ENCODE measurements at regions not wholly inside any gene's neighbourhood (a gene's known extent, or its start where the extent isn't known, plus 50 kb on each side); places are given as distances from the start of the nearest gene placed in this dataset.
"Not testable (repeated sequence)": the region's sequence is repeated elsewhere in the genome, so short reads cannot be mapped to it uniquely, and the experiment has no call there.

DNA sequence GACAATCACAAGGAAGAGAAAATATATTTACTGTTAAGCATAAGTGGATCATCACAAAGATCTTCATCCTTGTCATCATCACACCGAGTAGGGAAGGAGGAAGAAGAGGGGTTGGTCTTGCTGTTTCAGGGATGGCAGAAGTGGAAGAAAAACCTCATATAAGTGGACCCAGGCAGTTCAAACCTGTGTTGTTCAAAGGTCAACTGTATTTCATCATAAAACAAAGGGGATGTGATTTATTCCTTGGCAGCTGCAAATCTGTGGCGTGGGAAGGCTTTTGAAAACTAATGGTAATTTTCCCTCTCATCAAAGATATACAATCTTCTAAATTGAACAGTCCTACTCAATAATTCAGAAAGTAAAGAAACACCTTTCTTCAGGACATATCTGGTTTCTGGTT lies 129.9 kb upstream of the ABI3BP start:
- H3K36me3 ChIP-seq (ENCODE audit: control insufficient read depth in 3 of 3, insufficient read depth in 3 of 3, low read length in 3 of 3) = no peaks in the 10 kb centered on the region
- no peak overlapping the region for H3K27ac ChIP-seq (ENCODE audit: low read depth, low read length)
- H3K9me3 ChIP-seq (ENCODE audit: control insufficient read depth in 3 of 3, low read length in 3 of 3) = no peaks in the 10 kb centered on the region

DNA sequence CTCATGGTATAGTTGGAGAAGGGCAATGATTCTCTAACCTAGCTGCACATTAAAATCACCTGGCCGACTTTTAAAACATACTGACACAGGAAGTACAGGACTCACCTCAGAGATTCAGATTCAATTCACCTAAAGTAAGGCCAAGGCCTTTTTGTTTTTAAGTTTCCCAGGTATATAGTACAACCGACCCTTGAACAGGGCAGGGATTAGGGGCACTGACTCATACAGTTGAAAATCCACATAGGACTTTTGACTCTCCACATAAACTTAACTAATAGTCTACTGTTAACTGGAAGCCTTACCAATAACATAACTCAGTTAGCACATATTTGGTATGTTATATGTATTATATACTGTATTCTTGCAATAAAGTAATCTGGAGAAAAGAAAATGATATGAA lies 129.5 kb upstream of the ABI3BP start:
- H3K36me3 ChIP-seq (ENCODE audit: control insufficient read depth in 3 of 3, insufficient read depth in 3 of 3, low read length in 3 of 3) = no peaks in the 10 kb centered on the region
- H3K4me1 ChIP-seq (ENCODE audit: control insufficient read depth in 3 of 3, insufficient read depth in 3 of 3, low read length in 3 of 3) = no peaks in the 10 kb centered on the region
- H3K4me3 ChIP-seq (ENCODE audit: low read length in 3 of 3) = no peak overlapping the region
- H3K27me3 ChIP-seq (ENCODE audit: control insufficient read depth in 3 of 3, insufficient read depth in 3 of 3, low read length in 3 of 3) = no peaks in the 10 kb centered on the region
- no peak overlapping the region for H3K27ac ChIP-seq (ENCODE audit: low read depth, low read length)
- no peaks in the 10 kb centered on the region for H3K9me3 ChIP-seq (ENCODE audit: control insufficient read depth in 3 of 3, low read length in 3 of 3)
- no peak overlapping the region for H3K9ac ChIP-seq (ENCODE audit: low read depth in 1 of 3, low read length in 3 of 3)

More for the DNA sequence above, 129.9 kb upstream of the ABI3BP start:
- Histone ChIP-seq H3K4me3 (ENCODE audit: low read length in 3 of 3) (no peak overlapping the region), H3K9ac (ENCODE audit: low read depth in 1 of 3, low read length in 3 of 3) (no peak overlapping the region), H3K4me1 (ENCODE audit: control insufficient read depth in 3 of 3, insufficient read depth in 3 of 3, low read length in 3 of 3) (no peaks in the 10 kb centered on the region), H3K27me3 (ENCODE audit: control insufficient read depth in 3 of 3, insufficient read depth in 3 of 3, low read length in 3 of 3) (no peaks in the 10 kb centered on the region)

DNA sequence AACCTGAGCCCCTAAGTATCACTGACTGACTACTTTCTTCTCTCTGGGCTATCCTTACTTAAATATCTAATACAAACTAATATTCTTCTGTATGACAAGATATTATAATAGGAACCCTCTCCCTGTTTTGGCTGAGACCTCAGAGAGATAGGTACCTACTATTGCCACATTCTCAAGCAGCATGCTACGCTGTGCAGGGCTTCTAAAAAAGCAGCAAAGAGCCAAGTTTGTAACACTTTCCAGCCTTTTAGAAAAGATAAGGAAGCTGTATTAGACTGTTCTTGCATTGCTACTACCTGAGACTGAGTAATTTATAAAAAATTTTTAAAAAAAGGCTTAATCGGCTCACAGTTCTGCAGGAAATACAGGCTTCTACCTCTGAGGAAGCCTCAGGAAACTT lies 126.8 kb upstream of the ABI3BP start:
- Histone ChIP-seq H3K4me1 (ENCODE audit: control insufficient read depth in 3 of 3, insufficient read depth in 3 of 3, low read length in 3 of 3) (no peaks in the 10 kb centered on the region), H3K9me3 (ENCODE audit: control insufficient read depth in 3 of 3, low read length in 3 of 3) (no peaks in the 10 kb centered on the region), H3K27ac (ENCODE audit: low read depth, low read length) (no peak overlapping the region), H3K4me3 (ENCODE audit: low read length in 3 of 3) (no peak overlapping the region), H3K36me3 (ENCODE audit: control insufficient read depth in 3 of 3, insufficient read depth in 3 of 3, low read length in 3 of 3) (no peaks in the 10 kb centered on the region), H3K27me3 (ENCODE audit: control insufficient read depth in 3 of 3, insufficient read depth in 3 of 3, low read length in 3 of 3) (no peaks in the 10 kb centered on the region), H3K9ac (ENCODE audit: low read depth in 1 of 3, low read length in 3 of 3) (no peak overlapping the region)

DNA sequence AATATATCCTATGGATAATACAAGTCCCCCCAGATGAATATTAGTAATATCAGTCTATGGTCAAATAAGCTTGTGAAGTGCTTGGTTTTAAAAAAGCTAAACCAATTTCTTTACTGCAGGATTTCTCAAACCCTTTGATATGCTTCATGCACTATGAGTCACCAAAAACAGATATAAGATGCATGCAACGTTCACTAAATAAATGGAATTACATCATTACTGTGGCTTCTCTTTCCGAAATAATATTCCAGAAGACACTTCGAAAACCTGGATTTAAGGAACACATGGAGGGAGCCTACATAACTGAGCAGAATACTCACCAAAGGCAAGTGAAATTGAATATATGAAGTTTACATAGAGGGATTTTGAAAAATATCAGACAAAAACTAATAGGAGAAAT lies 126.3 kb upstream of the ABI3BP start:
- Histone ChIP-seq H3K9ac (ENCODE audit: low read depth in 1 of 3, low read length in 3 of 3) (no peak overlapping the region), H3K36me3 (ENCODE audit: control insufficient read depth in 3 of 3, insufficient read depth in 3 of 3, low read length in 3 of 3) (no peaks in the 10 kb centered on the region), H3K27me3 (ENCODE audit: control insufficient read depth in 3 of 3, insufficient read depth in 3 of 3, low read length in 3 of 3) (no peaks in the 10 kb centered on the region), H3K9me3 (ENCODE audit: control insufficient read depth in 3 of 3, low read length in 3 of 3) (no peaks in the 10 kb centered on the region), H3K4me3 (ENCODE audit: low read length in 3 of 3) (no peak overlapping the region), H3K4me1 (ENCODE audit: control insufficient read depth in 3 of 3, insufficient read depth in 3 of 3, low read length in 3 of 3) (no peaks in the 10 kb centered on the region), H3K27ac (ENCODE audit: low read depth, low read length) (no peak overlapping the region)

DNA sequence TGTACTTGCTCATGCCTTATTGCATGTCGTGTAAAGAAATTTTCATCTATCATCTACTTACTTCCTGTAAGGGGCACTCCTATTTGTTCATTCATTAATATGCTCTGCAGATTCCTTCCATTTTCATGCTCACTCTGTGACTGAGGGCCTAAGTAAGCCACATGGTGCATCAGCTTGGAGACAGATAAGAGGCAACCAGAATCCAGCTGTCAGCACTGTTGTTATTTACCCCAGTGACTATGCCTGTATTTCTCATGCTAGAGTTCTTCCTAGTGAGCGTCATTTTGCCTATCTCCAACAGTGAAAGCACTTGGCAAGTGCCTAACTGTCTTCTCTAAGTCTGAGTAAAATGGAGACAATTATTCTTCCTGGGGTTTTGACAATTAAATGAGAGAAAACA lies 124.8 kb upstream of the ABI3BP start:
- H3K27me3 ChIP-seq (ENCODE audit: control insufficient read depth in 3 of 3, insufficient read depth in 3 of 3, low read length in 3 of 3) = no peaks in the 10 kb centered on the region
- no peak overlapping the region for H3K4me3 ChIP-seq (ENCODE audit: low read length in 3 of 3)
- no peaks in the 10 kb centered on the region for H3K4me1 ChIP-seq (ENCODE audit: control insufficient read depth in 3 of 3, insufficient read depth in 3 of 3, low read length in 3 of 3)
- H3K27ac ChIP-seq (ENCODE audit: low read depth, low read length) = no peak overlapping the region
- H3K9me3 ChIP-seq (ENCODE audit: control insufficient read depth in 3 of 3, low read length in 3 of 3) = no peaks in the 10 kb centered on the region
- no peaks in the 10 kb centered on the region for H3K36me3 ChIP-seq (ENCODE audit: control insufficient read depth in 3 of 3, insufficient read depth in 3 of 3, low read length in 3 of 3)
- no peak overlapping the region for H3K9ac ChIP-seq (ENCODE audit: low read depth in 1 of 3, low read length in 3 of 3)

DNA sequence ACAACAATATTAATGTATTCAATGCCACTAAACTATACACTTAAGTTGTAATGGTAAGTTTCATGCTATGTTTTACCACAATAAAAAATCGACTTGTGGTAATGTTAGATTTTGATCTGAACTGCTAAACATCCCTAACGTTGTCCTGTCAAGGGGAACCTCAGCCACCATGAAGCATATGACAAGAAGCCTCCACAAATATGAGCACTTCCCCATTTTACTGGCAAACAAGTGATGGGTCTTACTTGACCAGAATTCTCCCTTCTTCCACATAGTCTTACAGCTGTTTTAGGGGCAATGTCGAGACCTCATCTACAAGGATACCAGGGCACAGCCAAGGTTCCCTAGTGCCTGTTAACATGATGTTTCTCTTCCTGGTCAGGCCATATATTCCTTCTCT lies 124.2 kb upstream of the ABI3BP start:
- Histone ChIP-seq H3K4me3 (ENCODE audit: low read length in 3 of 3) (no peak overlapping the region), H3K27ac (ENCODE audit: low read depth, low read length) (no peak overlapping the region), H3K9ac (ENCODE audit: low read depth in 1 of 3, low read length in 3 of 3) (no peak overlapping the region), H3K27me3 (ENCODE audit: control insufficient read depth in 3 of 3, insufficient read depth in 3 of 3, low read length in 3 of 3) (no peaks in the 10 kb centered on the region), H3K36me3 (ENCODE audit: control insufficient read depth in 3 of 3, insufficient read depth in 3 of 3, low read length in 3 of 3) (no peaks in the 10 kb centered on the region), H3K4me1 (ENCODE audit: control insufficient read depth in 3 of 3, insufficient read depth in 3 of 3, low read length in 3 of 3) (no peaks in the 10 kb centered on the region), H3K9me3 (ENCODE audit: control insufficient read depth in 3 of 3, low read length in 3 of 3) (no peaks in the 10 kb centered on the region)

DNA sequence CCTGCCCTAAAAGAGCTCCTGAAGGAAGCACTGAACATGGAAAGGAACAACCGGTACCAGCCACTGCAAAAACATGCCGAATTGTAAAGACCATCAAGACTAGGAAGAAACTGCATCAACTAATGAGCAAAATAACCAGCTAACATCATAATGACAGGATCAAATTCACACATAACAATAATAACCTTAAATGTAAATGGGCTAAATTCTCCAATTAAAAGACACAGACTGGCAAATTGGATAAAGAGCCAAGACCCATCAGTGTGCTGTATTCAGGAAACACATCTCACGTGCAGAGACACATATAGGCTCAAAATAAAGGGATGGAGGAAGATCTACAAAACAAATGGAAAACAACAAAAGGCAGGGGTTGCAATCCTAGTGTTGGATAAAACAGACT lies 117.1 kb upstream of the ABI3BP start:
- H3K27me3 ChIP-seq (ENCODE audit: control insufficient read depth in 3 of 3, insufficient read depth in 3 of 3, low read length in 3 of 3); H3K4me1 ChIP-seq (ENCODE audit: control insufficient read depth in 3 of 3, insufficient read depth in 3 of 3, low read length in 3 of 3); H3K9ac ChIP-seq (ENCODE audit: low read depth in 1 of 3, low read length in 3 of 3); H3K9me3 ChIP-seq (ENCODE audit: control insufficient read depth in 3 of 3, low read length in 3 of 3); H3K4me3 ChIP-seq (ENCODE audit: low read length in 3 of 3); H3K36me3 ChIP-seq (ENCODE audit: control insufficient read depth in 3 of 3, insufficient read depth in 3 of 3, low read length in 3 of 3); H3K27ac ChIP-seq (ENCODE audit: low read depth, low read length): not testable (repeated sequence)

DNA sequence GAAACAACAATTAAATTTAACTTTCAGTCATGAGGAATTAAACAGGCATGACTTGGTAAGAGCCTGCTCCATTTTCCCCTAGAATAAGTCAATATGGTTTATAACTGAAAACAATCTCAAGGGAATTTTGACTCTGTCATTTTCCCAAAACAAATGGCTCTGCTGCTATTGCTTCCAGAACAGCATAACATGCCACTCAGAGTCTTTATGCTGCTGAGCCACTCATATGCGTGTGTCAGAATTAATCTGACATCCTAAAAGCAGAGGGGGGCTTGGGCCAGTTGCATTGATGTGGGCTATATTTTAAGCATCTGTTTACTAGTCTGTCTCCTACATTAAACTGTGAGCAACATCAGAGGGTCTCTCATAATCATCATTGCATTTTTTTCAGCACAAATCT lies 111.1 kb upstream of the ABI3BP start:
- H3K36me3 ChIP-seq (ENCODE audit: control insufficient read depth in 3 of 3, insufficient read depth in 3 of 3, low read length in 3 of 3) = no peaks in the 10 kb centered on the region
- H3K27me3 ChIP-seq (ENCODE audit: control insufficient read depth in 3 of 3, insufficient read depth in 3 of 3, low read length in 3 of 3) = no peaks in the 10 kb centered on the region
- no peak overlapping the region for H3K4me3 ChIP-seq (ENCODE audit: low read length in 3 of 3)
- H3K27ac ChIP-seq (ENCODE audit: low read depth, low read length) = no peak overlapping the region
- H3K9ac ChIP-seq (ENCODE audit: low read depth in 1 of 3, low read length in 3 of 3) = no peak overlapping the region
- H3K9me3 ChIP-seq (ENCODE audit: control insufficient read depth in 3 of 3, low read length in 3 of 3) = peaks cover 0 to 3% (median 0%) of the 10 kb centered on the region in 3 donors
- H3K4me1 ChIP-seq (ENCODE audit: control insufficient read depth in 3 of 3, insufficient read depth in 3 of 3, low read length in 3 of 3) = no peaks in the 10 kb centered on the region

DNA sequence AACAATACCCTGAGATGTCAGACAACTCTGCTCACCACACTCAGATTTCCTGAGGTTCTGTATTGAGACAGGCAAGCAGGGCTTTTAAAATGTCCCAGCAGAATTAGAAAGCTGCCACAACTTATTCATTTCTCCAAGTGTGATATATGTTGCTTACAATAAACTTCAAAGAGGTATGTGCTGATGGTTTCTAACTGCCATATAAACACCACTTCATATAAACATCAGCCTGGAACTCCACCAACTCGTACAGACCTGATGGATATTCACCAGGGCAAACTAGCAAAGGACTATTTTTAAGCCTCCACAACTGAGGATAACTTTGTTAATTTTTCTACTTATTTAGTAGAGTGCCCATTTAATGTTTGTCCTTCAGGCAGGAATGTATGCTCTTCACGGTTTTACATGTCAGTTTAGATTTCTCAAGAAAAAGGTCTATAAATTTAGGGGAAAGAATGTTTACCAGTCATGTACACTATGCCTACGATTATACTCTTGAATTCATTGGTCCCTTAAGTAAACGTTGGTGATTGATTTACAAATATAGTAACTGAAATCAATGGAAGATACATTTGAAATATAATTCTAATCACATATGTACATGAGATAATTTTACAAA lies 109.6 kb upstream of the ABI3BP start:
- H3K27ac ChIP-seq (ENCODE audit: low read depth, low read length) = no peak overlapping the region
- no peaks in the 10 kb centered on the region for H3K27me3 ChIP-seq (ENCODE audit: control insufficient read depth in 3 of 3, insufficient read depth in 3 of 3, low read length in 3 of 3)
- no peaks in the 10 kb centered on the region for H3K4me1 ChIP-seq (ENCODE audit: control insufficient read depth in 3 of 3, insufficient read depth in 3 of 3, low read length in 3 of 3)
- peaks cover 0 to 1% (median 0%) of the 10 kb centered on the region in 3 donors for H3K9me3 ChIP-seq (ENCODE audit: control insufficient read depth in 3 of 3, low read length in 3 of 3)
- H3K9ac ChIP-seq (ENCODE audit: low read depth in 1 of 3, low read length in 3 of 3) = no peak overlapping the region
- H3K36me3 ChIP-seq (ENCODE audit: control insufficient read depth in 3 of 3, insufficient read depth in 3 of 3, low read length in 3 of 3) = no peaks in the 10 kb centered on the region
- no peak overlapping the region for H3K4me3 ChIP-seq (ENCODE audit: low read length in 3 of 3)

DNA sequence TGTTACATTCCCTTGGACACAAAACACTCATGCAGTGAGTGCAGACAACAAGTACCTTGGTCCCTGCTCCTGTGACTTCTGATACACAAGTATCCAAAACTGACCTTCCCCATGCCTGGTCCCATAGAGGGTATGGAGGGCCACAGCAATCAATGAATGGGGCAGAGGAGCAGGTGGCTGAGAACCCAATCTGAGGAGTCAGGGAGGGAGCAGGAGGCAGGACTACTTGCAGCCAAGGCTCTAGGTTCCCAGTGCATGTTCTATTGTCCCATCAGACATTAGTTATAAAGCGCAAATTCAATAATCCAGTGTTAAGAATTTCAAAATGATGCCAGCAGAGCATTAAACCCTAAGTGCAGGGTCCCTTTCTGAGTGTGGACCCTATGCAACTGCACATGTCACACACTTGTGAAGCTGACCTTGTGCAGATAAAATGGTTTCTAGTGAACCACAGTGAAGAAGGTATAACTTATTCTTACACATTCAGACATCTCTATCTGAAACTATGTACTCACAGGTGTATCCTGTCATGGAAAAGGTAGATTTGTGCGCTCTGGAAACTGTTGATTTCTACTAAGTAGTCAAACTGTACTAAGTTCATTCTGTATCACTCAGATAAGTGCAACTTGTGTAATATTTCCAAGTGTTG lies 107.3 kb upstream of the ABI3BP start:
- H3K27ac ChIP-seq (ENCODE audit: low read depth, low read length) = no peak overlapping the region
- no peaks in the 10 kb centered on the region for H3K36me3 ChIP-seq (ENCODE audit: control insufficient read depth in 3 of 3, insufficient read depth in 3 of 3, low read length in 3 of 3)
- no peak overlapping the region for H3K4me3 ChIP-seq (ENCODE audit: low read length in 3 of 3)
- H3K27me3 ChIP-seq (ENCODE audit: control insufficient read depth in 3 of 3, insufficient read depth in 3 of 3, low read length in 3 of 3) = no peaks in the 10 kb centered on the region
- no peak overlapping the region for H3K9ac ChIP-seq (ENCODE audit: low read depth in 1 of 3, low read length in 3 of 3)
- no peaks in the 10 kb centered on the region for H3K9me3 ChIP-seq (ENCODE audit: control insufficient read depth in 3 of 3, low read length in 3 of 3)
- H3K4me1 ChIP-seq (ENCODE audit: control insufficient read depth in 3 of 3, insufficient read depth in 3 of 3, low read length in 3 of 3) = no peaks in the 10 kb centered on the region
